ENCODE measurements at regions not wholly inside any gene's neighbourhood (a gene's known extent, or its start where the extent isn't known, plus 50 kb on each side); places are given as distances from the start of the nearest gene placed in this dataset.

DNA sequence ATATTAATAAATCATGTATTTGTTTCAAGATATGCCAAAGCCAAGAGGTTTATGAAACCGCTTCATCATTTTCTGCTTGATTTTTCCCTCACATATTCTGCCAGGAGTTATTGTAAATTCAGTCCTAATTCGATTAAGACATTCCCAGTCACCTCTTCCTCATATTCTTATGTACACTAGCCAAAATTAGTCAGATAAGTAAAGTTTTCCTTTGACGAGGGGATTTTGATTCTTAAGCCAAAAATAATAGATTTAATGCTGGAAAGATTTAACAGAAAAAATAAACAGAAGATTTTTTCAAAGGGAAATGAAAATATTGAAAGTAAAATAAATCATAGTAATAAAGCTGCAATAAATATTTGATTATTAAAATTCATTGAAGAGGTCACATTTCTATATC lies 51.0 kb upstream of the VEGFC start:
- H3K4me3 ChIP-seq (ENCODE audit: low read depth, low read length) = no peak overlapping the region
- TF ChIP-seq, protein P1, sequence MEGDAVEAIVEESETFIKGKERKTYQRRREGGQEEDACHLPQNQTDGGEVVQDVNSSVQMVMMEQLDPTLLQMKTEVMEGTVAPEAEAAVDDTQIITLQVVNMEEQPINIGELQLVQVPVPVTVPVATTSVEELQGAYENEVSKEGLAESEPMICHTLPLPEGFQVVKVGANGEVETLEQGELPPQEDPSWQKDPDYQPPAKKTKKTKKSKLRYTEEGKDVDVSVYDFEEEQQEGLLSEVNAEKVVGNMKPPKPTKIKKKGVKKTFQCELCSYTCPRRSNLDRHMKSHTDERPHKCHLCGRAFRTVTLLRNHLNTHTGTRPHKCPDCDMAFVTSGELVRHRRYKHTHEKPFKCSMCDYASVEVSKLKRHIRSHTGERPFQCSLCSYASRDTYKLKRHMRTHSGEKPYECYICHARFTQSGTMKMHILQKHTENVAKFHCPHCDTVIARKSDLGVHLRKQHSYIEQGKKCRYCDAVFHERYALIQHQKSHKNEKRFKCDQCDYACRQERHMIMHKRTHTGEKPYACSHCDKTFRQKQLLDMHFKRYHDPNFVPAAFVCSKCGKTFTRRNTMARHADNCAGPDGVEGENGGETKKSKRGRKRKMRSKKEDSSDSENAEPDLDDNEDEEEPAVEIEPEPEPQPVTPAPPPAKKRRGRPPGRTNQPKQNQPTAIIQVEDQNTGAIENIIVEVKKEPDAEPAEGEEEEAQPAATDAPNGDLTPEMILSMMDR (IDR thresholded peaks at IDR 0.05; ENCODE audit: borderline replicate concordance, insufficient read depth, low read depth, low read length) = no peak

DNA sequence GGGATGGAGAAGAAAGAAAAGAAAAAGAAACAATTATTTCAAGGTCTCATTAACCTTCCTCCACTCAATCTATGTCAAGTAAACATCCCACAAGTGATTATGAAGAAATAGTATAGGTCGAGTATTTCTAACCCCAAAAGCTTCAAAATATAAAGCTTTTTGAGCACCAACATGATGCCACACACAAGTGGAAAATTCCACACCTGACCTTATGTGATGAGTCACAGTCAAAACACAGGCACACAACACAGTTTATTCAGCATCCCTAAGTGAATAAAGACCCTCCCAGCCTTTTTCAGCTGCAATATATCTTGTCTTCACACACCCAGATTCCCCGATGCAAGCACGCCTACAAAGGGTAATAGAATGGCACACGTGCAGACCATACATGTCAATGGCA lies 51.7 kb upstream of the VEGFC start:
- no peak overlapping the region for H3K4me3 ChIP-seq (ENCODE audit: low read depth, low read length)
- TF ChIP-seq, protein P1 (IDR thresholded peaks at IDR 0.05; ENCODE audit: borderline replicate concordance, insufficient read depth, low read depth, low read length) = no peak

DNA sequence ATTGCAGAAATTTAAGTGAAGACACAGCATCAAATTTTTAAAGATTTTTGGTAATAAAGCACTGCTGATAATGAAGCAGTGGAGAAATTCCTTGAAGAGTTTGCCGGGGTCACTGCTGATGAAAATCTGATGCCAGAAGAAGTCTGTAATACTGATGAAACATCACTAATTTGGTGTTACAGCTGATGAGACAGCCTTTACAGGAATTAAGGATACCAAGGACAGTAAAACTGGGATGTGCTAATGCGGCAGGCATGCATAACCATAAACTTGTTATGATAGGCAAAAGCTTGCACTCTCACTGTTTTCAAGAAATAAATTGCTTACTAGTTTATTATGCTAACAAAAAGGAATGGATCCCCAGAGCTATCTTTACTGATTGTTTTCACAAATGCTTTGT lies 52.9 kb upstream of the VEGFC start:
- TF ChIP-seq, protein P1 (IDR thresholded peaks at IDR 0.05; ENCODE audit: borderline replicate concordance, insufficient read depth, low read depth, low read length) = no peak
- no peak overlapping the region for H3K4me3 ChIP-seq (ENCODE audit: low read depth, low read length)

DNA sequence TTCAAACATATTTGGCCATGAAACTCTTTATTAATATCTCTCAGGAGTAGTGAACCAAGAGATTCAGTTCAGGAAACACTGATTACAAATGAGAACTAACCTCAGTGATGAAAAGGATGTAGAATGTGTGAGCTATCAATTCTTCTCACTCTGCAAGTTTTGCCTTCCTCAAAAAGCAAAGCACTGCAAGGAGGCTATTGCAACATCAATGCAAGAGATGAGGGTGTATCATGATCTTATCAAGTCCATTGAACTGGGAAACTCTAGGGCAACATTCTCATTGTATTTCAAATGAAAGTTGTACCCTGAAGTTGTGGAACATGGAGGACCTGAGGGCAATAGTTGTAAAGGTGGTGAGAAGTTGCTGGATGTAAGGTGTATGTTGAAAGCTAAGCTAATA lies 56.4 kb upstream of the VEGFC start:
- TF ChIP-seq, protein P1 (IDR thresholded peaks at IDR 0.05; ENCODE audit: borderline replicate concordance, insufficient read depth, low read depth, low read length) = no peak
- H3K4me3 ChIP-seq (ENCODE audit: low read depth, low read length) = no peak overlapping the region

DNA sequence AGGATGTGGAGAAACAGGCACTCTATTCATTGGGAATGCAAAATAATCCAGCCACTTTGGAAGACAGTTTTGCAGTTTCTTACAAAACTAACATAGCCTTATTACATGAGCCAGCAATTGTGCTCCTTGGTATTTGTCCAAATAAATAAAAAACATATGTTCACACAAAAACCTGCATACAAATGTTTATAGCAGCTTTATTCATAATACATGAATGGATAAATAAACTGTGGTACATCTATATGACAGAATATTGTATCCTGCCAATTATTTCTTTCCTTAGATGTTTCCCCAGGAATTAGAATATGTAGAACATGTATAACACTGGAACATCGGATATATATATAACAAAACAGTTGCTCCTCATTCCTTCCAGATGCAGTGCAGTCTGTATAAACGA lies 57.7 kb upstream of the VEGFC start:
- TF ChIP-seq, protein P1 (IDR thresholded peaks at IDR 0.05; ENCODE audit: borderline replicate concordance, insufficient read depth, low read depth, low read length) = no peak
- no peak overlapping the region for H3K4me3 ChIP-seq (ENCODE audit: low read depth, low read length)

DNA sequence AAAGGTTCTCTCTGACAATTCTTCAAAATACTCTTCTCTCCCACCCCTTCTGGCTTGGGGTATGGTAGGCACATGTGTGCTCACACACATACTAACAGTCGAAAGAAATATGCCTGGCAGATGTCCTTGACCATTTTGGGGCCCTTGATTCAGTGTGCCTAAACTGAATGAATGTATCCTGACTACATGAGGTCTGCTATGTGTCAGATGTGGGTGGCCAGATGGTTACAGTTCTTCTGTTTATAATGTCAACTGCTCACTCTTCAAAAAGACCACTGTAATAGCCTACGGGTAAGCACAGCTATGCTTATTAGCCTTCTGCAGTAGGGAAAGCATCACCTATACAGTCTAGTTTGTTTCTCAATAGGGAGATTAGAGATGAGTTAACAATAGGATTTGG lies 63.7 kb upstream of the VEGFC start:
- H3K4me3 ChIP-seq (ENCODE audit: low read depth, low read length) = no peak overlapping the region
- TF ChIP-seq, protein P1 (IDR thresholded peaks at IDR 0.05; ENCODE audit: borderline replicate concordance, insufficient read depth, low read depth, low read length) = no peak

DNA sequence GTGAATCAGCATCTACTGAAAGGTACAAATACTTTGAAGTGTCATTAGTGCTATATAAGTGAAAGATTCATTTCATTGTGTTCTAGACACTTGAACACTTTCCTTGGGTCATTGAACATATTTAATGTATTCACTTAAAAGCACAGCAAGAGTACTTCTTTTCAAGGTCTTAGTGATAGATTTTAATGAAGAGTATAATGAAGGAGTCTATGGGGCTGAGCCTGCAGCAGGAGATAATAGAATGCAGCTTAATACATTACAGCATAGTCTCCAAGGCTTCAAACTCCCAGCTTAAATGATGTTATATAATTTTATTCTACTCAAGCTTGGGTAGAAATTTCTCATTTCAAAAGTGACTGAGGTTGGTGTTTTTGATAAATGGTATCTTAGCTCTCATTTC lies 66.1 kb upstream of the VEGFC start:
- TF ChIP-seq, protein P1 (IDR thresholded peaks at IDR 0.05; ENCODE audit: borderline replicate concordance, insufficient read depth, low read depth, low read length) = no peak

More for the DNA sequence above, 66.1 kb upstream of the VEGFC start:
- H3K4me3 ChIP-seq (ENCODE audit: low read depth, low read length) = no peak overlapping the region

Measured in GM12875 (cell line).